LNCaP clone FGC (cell line): ENCODE measurements at regions not wholly inside any gene's neighbourhood (a gene's known extent, or its start where the extent isn't known, plus 50 kb on each side); places are given as distances from the start of the nearest gene placed in this dataset.

Source experiments
- DNase-seq: peaks from one replicate; pipeline ENCODE4 v3.0.0-alpha.2; 2011; ENCODE audit warnings: low read depth
- H3K4me3 ChIP-seq: 2 replicates; pipeline ENCODE4 v1.5.1; 2011; ENCODE audit warnings: mild to moderate bottlenecking, low read depth, low read length, control low read depth
- TF ChIP-seq, protein P1 (sequence below): IDR thresholded peaks from 2 replicates; pipeline ENCODE4 v1.5.1; 2012; ENCODE audit warnings: mild to moderate bottlenecking; ENCODE audit not compliant: control insufficient read depth, insufficient read depth; ENCODE audit errors: extremely low read depth

- TF ChIP-seq, protein P1, sequence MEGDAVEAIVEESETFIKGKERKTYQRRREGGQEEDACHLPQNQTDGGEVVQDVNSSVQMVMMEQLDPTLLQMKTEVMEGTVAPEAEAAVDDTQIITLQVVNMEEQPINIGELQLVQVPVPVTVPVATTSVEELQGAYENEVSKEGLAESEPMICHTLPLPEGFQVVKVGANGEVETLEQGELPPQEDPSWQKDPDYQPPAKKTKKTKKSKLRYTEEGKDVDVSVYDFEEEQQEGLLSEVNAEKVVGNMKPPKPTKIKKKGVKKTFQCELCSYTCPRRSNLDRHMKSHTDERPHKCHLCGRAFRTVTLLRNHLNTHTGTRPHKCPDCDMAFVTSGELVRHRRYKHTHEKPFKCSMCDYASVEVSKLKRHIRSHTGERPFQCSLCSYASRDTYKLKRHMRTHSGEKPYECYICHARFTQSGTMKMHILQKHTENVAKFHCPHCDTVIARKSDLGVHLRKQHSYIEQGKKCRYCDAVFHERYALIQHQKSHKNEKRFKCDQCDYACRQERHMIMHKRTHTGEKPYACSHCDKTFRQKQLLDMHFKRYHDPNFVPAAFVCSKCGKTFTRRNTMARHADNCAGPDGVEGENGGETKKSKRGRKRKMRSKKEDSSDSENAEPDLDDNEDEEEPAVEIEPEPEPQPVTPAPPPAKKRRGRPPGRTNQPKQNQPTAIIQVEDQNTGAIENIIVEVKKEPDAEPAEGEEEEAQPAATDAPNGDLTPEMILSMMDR, result no peak
- DNase-seq, result no peak
- no peak overlapping the region for H3K4me3 ChIP-seq
Observed at GRCh38 chr20:5377484-5377883, 60.7 kb upstream of the PROKR2 start.

- DNase-seq, result no peak
- TF ChIP-seq, protein P1, result no peak
- H3K4me3 ChIP-seq, result no peak overlapping the region
Observed at GRCh38 chr20:5376228-5376627, 59.5 kb upstream of the PROKR2 start.

- no peak for DNase-seq
- H3K4me3 ChIP-seq, result no peak overlapping the region
- TF ChIP-seq, protein P1, result no peak
Observed at GRCh38 chr20:5374171-5374570, 57.4 kb upstream of the PROKR2 start.

DNA sequence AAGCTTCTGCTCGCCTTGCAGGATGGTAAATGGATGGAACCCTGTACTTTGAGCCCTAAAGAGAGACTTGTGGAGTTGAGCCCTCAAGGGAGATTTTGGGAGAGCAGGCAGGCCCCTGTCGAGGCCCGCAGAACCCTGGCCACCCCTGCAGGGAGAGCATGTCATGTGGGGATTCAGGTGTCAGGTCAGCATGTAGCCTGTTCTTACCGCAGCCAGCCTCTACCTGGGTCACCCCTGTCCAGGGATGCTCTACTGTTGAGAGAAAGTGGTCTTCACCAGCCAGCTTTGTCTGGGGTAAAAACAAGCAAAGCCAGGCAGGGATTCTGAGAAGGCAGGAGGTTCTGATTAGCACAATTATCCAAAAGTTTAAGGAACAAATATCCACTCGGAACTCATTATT is 55.6 kb upstream of the PROKR2 start:
- DNase-seq, result no peak
- TF ChIP-seq, protein P1, result no peak
- H3K4me3 ChIP-seq, result no peak overlapping the region

DNA sequence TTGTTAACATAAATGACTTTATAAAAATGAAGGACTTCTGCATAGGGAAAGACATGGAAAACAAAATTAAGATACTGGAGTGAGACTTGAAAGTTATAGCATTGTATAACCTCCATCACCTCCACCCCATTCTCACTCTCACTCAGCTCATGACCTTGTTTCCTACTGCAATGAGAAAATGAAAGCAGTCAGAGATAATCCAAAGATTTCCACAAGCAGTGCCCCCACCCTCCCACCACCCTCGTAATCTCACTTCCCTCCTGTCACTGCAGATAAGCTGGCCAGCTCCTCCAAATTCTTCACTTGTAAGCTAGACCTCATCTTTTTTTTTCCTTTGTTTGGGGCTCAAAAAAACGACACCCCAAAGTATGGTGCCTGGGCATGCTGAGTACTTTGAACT is 52.9 kb upstream of the PROKR2 start:
- no peak for DNase-seq

More for the DNA sequence above, 52.9 kb upstream of the PROKR2 start:
- TF ChIP-seq, protein P1, result no peak
- no peak overlapping the region for H3K4me3 ChIP-seq
